OCI-LY3 (cell line): ENCODE measurements at regions not wholly inside any gene's neighbourhood (a gene's known extent, or its start where the extent isn't known, plus 50 kb on each side); places are given as distances from the start of the nearest gene placed in this dataset.

Experiments used
- H2AFZ ChIP-seq: fragments of 200-600, 300-600 bp; shearing (Covaris generic); 2 replicates; pipeline ENCODE4 v1.6.0; 2014; ENCODE audit warnings: antibody characterized with exemption, low read depth, low read length
- H3K27ac ChIP-seq: fragments of 200-600, 300-600 bp; sonication (generic); 2 replicates; pipeline ENCODE4 v1.5.1; 2014; ENCODE audit warnings: mild to moderate bottlenecking, low read length, moderate library complexity, mixed read lengths
- H3K27me3 ChIP-seq: fragments of 200-600, 300-600 bp; sonication (generic); 2 replicates; pipeline ENCODE4 v1.6.1; 2014; ENCODE audit warnings: low read depth, low read length, mixed read lengths
- H3K36me3 ChIP-seq: fragments of 200-600, 300-600 bp; sonication (generic); replicated peaks from 2 replicates; pipeline ENCODE3; 2014; ENCODE audit warnings: low read depth, low read length, mixed read lengths
- H3K4me1 ChIP-seq: fragments of 300-600, 200-600 bp; sonication (generic); 2 replicates; pipeline ENCODE4 v1.6.1; 2014; ENCODE audit warnings: low read length, mixed read lengths
- H3K4me2 ChIP-seq: fragments of 200-600, 300-600 bp; sonication (generic); 2 replicates; pipeline ENCODE4 v1.6.1; 2014; ENCODE audit warnings: low read length, mixed read lengths
- H3K4me3 ChIP-seq: fragments of 300-600, 200-600 bp; sonication (generic); 2 replicates; pipeline ENCODE4 v1.5.1; 2014; ENCODE audit warnings: antibody characterized with exemption, mild to moderate bottlenecking, low read length, moderate library complexity
- H3K79me2 ChIP-seq: fragments of 300-600, 200-600 bp; shearing (Covaris generic); 2 replicates; pipeline ENCODE4 v1.6.1; 2014; ENCODE audit warnings: mild to moderate bottlenecking, low read length, mixed read lengths
- H3K9ac ChIP-seq: fragments of 300-600, 200-600 bp; shearing (Covaris generic); 2 replicates; pipeline ENCODE4 v1.6.0; 2014; ENCODE audit warnings: mild to moderate bottlenecking, low read length, moderate library complexity
- H3K9me3 ChIP-seq: fragments of 200-600, 300-600 bp; shearing (Covaris generic); 2 replicates; pipeline ENCODE4 v1.6.1; 2014; ENCODE audit warnings: low read length, mixed read lengths; ENCODE audit not compliant: insufficient read depth
- H4K20me1 ChIP-seq: fragments of 200-600, 300-600 bp; sonication (generic); 2 replicates; pipeline ENCODE4 v1.6.1; 2016; ENCODE audit warnings: low read length, mixed read lengths; ENCODE audit not compliant: insufficient read depth
- EZH2phosphoT487 ChIP-seq: fragments of 200-600 bp; shearing (Covaris generic); IDR thresholded peaks from 2 replicates; pipeline ENCODE4 v1.6.1; 2018; ENCODE audit warnings: antibody characterized with exemption, mixed run types, low read depth
- TF ChIP-seq, protein P1 (sequence below): fragments of 200-600, 300-600 bp; sonication (generic); IDR thresholded peaks from 2 replicates; pipeline ENCODE4 v1.5.1; 2014; ENCODE audit warnings: antibody characterized with exemption, low read length, low read depth

- Histone ChIP-seq H3K9me3 (no peaks in the 10 kb centered on the region), H3K27ac (no peak overlapping the region), H4K20me1 (no peaks in the 10 kb centered on the region), H3K9ac (no peak overlapping the region), H3K4me2 (no peak overlapping the region), H3K36me3 (no peaks in the 10 kb centered on the region), H3K4me1 (no peaks in the 10 kb centered on the region), H2AFZ (no peak overlapping the region), H3K4me3 (no peak overlapping the region), H3K79me2 (no peaks in the 10 kb centered on the region), H3K27me3 (peaks cover 40% of the 10 kb centered on the region)
- TF ChIP-seq, protein P1, sequence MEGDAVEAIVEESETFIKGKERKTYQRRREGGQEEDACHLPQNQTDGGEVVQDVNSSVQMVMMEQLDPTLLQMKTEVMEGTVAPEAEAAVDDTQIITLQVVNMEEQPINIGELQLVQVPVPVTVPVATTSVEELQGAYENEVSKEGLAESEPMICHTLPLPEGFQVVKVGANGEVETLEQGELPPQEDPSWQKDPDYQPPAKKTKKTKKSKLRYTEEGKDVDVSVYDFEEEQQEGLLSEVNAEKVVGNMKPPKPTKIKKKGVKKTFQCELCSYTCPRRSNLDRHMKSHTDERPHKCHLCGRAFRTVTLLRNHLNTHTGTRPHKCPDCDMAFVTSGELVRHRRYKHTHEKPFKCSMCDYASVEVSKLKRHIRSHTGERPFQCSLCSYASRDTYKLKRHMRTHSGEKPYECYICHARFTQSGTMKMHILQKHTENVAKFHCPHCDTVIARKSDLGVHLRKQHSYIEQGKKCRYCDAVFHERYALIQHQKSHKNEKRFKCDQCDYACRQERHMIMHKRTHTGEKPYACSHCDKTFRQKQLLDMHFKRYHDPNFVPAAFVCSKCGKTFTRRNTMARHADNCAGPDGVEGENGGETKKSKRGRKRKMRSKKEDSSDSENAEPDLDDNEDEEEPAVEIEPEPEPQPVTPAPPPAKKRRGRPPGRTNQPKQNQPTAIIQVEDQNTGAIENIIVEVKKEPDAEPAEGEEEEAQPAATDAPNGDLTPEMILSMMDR = no peak
- TF ChIP-seq EZH2phosphoT487 = no peak
Measured at GRCh38 chr1:208393826-208394225, 149.6 kb upstream of the PLXNA2 start.

- no peak overlapping the region for H3K4me3 ChIP-seq
- H3K4me2 ChIP-seq = no peak overlapping the region
- no peak overlapping the region for H3K9ac ChIP-seq
- H3K27me3 ChIP-seq = peaks cover 30% of the 10 kb centered on the region; the same call in 1 of the 2 replicates
- H3K27ac ChIP-seq = no peak overlapping the region
- H4K20me1 ChIP-seq = no peaks in the 10 kb centered on the region
- no peaks in the 10 kb centered on the region for H3K9me3 ChIP-seq
- TF ChIP-seq EZH2phosphoT487 = no peak
- TF ChIP-seq, protein P1 = no peak
- H3K4me1 ChIP-seq = no peaks in the 10 kb centered on the region
- H2AFZ ChIP-seq = no peak overlapping the region
- no peaks in the 10 kb centered on the region for H3K36me3 ChIP-seq
- no peaks in the 10 kb centered on the region for H3K79me2 ChIP-seq
Measured at GRCh38 chr1:208397286-208397685, 153.1 kb upstream of the PLXNA2 start.

- Histone ChIP-seq H3K27me3 (peaks cover 3% of the 10 kb centered on the region; the same call in 1 of the 2 replicates), H3K4me2 (no peak overlapping the region), H3K4me3 (no peak overlapping the region), H3K79me2 (no peaks in the 10 kb centered on the region), H3K36me3 (no peaks in the 10 kb centered on the region), H3K9me3 (no peaks in the 10 kb centered on the region), H3K4me1 (no peaks in the 10 kb centered on the region), H3K27ac (no peak overlapping the region), H2AFZ (no peak overlapping the region), H4K20me1 (no peaks in the 10 kb centered on the region), H3K9ac (no peak overlapping the region)
- TF ChIP-seq, protein P1 = no peak
- TF ChIP-seq EZH2phosphoT487 = no peak
Measured at GRCh38 chr1:208405014-208405413, 160.8 kb upstream of the PLXNA2 start.

DNA sequence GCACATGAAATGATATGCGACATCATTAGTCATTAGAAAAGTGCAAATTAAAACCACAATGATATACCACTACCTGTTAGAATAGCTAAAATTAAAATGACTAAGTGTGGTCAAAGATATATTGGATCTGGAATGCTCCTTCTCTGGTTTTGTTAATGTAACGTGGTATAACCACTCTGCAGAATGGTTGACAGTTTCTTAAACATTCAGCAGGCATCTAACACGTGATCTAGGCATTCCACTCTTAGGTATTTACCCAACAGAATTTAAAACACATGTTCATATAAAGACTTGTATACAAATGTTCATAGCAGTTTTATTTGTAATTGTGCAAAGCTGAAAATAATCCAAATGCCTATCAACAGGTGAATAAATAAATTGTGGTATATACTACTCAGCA is 165.0 kb upstream of the PLXNA2 start:
- Histone ChIP-seq H3K36me3 (no peaks in the 10 kb centered on the region), H3K4me2 (no peak overlapping the region), H3K9ac (no peak overlapping the region), H3K79me2 (no peaks in the 10 kb centered on the region), H3K9me3 (no peaks in the 10 kb centered on the region), H3K27ac (no peak overlapping the region), H3K4me3 (no peak overlapping the region), H4K20me1 (no peaks in the 10 kb centered on the region), H3K4me1 (no peaks in the 10 kb centered on the region), H3K27me3 (no peaks in the 10 kb centered on the region; the same call in 1 of the 2 replicates), H2AFZ (no peak overlapping the region)
- TF ChIP-seq, protein P1 = no peak
- no peak for TF ChIP-seq EZH2phosphoT487
